ENCODE measurements at regions not wholly inside any gene's neighbourhood (a gene's known extent, or its start where the extent isn't known, plus 50 kb on each side); places are given as distances from the start of the nearest gene placed in this dataset.

DNA sequence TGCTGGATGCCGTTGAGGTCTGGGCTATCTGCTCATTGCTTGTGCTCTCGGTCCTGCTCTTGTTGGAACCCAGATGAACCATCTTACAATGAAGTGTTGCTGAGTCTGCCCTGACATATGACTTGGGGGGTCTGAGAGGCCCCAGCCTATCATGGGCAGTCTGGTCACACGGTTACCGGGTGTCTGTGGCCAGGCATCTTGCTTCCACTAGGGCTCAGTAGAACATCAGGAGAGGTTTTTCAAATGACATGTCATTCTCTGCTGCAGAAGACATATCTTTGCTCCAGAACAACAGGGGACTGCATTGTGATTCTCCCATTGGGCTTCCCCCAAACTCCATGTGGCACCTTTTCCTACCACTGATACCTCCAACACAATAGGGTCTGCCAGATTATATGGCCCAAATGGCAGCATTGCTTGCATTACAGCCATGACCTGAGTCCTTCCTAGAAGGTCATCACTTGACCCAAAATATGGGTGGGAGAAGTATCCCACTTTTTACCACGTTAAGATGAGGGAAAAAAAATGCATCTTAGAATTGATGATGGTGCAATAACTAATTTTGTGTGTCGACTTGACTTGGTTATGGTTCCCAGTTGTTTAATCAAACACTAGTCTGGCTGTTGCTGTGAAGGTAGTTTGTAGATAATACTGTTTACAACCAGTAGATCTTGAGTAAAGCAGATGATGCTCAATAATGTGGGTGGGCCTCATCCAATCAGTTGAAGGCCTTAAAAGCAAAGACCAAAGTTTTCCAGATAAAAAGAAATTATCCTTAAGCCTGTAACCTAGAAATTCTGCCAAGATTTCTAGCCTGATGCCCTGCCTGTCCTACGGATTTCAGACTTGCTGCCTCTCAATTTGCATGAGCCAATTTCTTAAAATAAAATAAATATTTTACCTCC lies 241.0 kb downstream of the QKI start:
- DNase-seq (ENCODE audit: low read depth): no peak

DNA sequence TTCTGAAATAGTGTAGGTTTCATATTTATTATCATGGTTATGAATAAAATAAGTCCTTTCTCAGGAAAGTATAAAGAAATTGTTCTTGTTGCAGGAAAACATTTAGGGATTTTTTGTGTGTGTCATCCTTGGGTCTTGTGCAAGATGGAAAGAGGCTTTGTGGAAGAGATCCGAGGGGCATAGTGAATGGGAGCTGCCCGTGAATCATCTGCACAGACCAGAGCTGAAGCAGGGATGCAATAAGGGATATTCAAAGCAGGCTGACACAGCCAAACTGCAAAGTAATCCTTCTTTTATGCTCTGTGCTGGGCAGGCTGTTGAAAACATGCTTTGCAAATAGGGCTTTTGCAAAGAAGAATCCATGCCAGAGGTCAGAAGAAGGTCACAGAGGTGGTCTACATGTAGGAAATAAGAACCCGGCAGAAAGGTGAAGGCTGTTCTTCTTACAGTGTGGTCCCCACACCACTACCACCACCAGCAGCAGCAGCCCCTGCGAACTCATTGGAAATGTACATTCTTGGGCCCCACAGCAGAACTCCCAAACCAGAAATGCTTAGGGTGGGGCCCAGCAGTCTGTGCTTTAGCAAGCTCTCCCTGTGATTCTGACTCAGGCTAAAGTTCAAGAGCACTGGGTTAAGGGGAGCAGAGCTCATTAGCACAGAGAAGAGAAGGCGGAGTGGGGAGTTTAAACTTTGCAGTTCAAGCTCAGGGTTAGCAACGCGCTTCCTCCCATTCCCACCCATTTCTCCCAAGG lies 237.6 kb downstream of the QKI start:
- DNase-seq (ENCODE audit: low read depth): no peak

DNA sequence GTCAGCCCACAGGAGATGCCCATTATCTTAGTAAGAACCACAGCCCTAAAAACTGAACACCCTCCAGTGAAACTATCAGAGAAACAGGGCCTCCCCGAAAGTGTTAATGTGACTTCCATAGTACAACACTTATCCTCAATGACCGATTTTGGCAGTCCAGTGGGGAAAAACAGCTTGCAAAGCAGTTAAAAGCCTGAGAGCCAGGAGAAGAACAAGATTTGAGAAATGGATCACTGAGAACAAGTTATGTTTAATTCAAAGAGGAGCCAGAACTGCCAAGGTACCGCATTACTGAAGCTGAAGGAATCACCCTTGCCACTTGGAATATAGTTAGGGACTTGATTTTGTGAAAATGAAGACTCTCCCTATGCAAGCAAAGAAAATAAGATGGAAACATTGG lies 236.9 kb downstream of the QKI start:
- no peak for DNase-seq (ENCODE audit: low read depth)

DNA sequence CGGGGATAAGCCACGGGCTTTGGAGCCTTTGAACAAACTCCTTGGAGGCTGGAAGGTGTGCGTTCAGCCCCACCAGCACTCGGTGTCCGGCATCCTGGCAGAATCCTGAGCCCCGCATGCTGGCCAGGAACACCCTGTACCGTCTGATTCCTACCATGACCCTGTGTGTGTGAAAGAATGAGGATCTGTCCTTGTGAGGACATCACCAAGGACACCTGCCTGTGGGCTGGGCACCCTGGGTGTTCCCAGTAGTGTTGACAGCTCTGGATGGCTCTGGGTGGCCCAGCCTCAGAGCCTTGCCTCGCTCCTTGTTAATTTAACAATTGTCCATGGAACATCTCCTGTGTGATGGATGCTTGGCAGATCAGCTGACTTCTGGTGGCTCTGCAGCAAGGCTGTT lies 234.3 kb downstream of the QKI start:
- no peak for DNase-seq (ENCODE audit: low read depth)

DNA sequence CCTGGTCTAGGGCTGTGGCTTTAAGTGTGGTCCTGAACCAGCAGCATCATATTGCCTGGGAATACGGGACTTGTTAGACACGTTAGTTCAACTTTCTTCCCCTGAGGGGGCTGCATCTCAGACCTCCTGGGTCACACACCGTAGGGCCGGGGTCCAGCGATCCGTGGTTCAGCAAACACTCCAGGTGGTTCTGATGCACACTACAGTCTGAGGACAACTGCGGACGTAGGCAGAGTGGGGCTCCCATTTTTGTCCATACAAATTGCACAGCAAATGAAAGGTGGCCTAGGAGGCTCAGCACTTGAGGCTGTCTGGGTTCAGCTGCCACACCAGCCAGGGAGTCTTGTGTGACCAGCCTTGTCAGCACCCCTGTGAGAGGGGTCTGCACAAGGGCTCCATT lies 233.1 kb downstream of the QKI start:
- no peak for DNase-seq (ENCODE audit: low read depth)

DNA sequence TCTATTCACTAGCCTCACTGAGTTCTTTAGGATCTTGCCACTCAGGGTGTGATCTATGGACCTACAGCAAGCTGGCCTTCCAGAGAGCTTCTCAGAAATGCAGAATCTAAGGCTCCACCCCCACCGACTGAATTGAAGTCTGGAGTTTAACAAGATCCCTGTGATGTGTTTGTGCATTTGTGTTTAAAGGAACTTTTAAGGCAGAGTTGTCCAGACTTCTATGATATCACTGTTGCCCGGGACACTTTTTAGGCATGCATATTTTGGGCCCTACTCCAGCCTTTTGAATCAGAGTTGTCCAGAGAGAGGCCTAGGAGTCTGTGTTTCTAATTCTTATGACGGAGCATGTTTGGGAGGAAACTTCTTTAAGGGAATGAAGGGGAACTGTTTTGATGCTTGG lies 232.3 kb downstream of the QKI start:
- no peak for DNase-seq (ENCODE audit: low read depth)

DNA sequence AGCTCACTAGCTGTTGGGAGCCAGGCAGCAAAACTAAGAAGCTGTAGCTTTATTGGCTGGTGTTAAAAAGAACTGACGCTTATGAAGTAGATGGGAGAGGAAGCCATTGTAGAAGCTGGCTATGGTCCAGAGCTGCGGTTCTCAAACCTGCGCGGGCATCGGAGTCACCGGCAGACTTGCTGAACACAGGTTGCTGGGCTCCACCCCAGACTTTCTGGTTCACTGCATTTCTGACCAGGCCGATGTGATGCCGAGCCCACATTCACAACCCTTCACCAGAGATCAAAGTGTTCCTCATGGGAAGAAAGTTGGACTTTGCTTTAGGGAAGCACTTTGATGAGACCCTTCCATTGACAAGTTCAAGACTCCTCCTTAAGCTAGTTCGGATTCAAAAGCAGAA lies 231.6 kb downstream of the QKI start:
- no peak for DNase-seq (ENCODE audit: low read depth)

DNA sequence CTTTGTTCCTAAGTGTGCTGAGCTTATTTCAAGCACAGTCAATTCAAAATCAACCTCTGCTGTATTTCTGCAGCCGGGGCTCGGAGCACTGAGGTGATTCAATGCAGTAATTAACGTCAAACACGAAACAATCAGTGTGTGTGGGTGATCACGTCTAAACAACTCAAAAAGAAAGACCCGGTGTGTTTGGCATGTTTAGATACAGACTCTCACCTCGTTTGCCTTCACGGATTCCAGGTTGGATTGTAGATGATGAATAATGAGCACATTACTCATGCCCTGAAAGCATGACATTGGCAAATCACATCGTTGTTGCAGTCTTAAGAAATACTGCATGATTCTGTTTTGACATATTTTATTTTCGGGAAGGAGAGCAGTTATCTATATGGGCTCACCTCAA lies 231.0 kb downstream of the QKI start:
- DNase-seq (ENCODE audit: low read depth): no peak

DNA sequence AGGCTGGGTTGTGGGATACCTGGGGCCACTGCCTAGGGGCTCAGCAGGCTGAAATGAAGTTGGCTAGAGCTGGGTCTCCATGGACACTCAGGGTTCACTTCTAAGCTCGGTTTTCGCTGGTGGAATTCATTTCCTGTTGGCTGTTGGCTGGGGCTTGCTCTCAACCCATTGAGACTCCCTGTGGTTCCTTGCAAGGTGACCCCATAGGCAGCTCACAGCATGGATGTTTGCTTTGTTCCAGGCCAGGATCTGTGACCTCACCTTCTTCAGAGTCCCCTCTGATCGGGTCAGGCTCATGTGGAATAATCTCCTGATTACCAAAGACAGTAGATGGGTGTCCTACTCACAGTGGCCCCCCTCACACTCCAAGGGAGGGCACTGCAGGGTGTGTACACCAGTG lies 229.3 kb downstream of the QKI start:
- DNase-seq (ENCODE audit: low read depth): no peak

DNA sequence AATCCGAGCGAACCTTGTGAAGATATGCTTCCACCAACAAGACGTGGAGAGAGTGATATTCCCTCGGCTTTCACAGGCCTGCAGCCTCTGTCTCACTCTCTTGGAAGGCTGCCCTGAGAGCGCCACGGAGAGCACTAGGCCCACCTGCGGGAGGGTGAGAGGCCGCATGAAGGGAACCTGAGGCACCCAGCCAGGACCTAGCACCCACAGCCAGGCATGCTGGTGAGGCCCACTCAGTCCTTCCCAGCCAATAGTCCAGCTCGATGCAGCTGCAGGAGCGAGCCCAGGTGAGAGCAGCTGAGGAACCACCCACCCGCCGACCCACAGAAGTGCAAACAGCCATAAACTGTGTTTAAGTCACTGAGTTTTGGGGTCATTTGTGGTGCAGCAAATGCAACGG lies 227.2 kb downstream of the QKI start:
- DNase-seq (ENCODE audit: low read depth): no peak

DNA sequence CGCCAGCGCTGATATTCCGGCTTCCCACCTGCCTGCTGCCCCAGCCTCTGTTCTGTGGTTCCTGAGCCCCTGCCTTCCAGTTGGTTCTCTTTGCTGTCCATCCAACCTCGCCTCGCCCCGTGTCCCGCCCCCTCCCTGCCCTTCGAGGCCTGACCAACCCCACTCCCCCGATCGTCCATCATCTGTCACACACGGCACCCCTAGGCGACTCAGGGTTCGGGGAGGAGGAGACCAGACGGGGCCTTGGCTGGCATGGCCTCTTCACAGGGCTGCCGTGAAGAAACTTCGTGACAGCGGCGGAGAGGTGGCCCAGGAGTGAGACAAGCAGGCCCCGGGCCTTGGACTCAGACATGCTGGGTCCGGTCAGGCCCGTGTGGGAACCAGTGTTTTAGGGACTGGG lies 226.1 kb downstream of the QKI start:
- no peak for DNase-seq (ENCODE audit: low read depth)

DNA sequence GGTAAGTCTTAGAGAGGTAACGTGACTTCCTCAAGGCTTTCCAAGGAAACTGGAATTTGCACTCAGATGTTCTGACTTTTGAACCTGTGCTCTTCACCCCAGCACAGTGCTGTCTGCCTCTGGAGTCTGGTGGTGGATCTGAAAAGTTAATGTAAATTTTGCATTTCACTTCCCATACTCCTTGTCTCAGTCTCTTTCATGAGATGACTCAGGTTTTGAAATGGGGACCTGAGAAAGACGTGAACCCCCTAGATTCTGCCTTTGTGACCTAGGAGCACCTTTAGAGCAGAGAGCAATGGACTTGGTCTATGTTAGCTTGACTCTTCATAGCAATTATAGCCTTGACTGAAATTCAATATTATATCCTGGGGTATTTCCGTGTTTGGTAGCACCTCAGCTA lies 223.0 kb downstream of the QKI start:
- DNase-seq (ENCODE audit: low read depth): no peak

DNA sequence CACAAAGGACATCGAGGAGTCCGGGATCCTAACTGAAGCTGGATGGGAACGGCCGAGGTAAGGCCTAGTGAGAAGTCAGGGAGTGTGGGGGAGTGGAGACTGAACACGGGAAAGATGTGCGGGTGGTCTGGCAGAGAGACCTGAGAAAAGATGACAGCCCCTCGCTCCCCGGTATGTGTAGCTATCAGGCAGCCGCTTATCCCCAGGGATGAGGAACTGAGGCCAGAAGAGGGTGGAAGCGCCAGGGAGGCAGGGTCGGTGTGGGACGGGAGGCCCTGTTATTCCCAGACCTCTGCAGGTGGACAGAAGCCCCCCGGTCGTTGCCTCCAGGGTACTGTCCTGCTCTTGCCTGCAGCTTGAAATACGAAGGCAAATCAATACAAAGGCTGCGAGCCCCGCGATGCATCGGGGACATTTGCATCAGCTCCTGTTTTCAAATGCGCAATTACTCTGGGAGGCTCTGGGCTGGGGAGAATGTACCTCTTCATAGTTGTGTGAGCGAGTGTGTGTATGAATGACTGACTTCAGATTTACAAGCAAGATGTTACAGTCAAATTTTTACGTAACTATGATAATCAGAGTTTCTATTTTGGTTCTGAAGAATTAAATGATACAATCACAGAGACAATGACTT lies 221.3 kb downstream of the QKI start:
- no peak for DNase-seq (ENCODE audit: low read depth)

DNA sequence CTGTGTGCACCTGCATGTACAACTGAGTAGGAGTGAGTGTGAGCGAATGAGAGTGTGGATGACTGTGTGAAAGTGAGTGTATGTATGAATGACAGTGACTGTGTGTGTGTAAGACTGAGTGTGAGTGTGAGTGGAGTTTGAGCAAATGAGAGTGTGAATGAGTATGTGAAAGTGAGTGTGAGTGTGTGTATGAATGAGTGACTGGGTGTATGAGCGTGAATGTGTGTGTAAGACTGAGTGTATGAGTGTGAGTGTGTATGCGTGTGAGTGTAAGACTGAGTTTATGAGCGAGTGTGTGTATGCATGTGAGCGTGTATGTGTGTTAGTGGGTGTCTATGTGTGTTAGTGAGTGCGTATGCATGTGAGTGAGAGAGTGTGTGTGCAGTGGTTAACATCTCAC lies 220.8 kb downstream of the QKI start:
- no peak for DNase-seq (ENCODE audit: low read depth)

DNA sequence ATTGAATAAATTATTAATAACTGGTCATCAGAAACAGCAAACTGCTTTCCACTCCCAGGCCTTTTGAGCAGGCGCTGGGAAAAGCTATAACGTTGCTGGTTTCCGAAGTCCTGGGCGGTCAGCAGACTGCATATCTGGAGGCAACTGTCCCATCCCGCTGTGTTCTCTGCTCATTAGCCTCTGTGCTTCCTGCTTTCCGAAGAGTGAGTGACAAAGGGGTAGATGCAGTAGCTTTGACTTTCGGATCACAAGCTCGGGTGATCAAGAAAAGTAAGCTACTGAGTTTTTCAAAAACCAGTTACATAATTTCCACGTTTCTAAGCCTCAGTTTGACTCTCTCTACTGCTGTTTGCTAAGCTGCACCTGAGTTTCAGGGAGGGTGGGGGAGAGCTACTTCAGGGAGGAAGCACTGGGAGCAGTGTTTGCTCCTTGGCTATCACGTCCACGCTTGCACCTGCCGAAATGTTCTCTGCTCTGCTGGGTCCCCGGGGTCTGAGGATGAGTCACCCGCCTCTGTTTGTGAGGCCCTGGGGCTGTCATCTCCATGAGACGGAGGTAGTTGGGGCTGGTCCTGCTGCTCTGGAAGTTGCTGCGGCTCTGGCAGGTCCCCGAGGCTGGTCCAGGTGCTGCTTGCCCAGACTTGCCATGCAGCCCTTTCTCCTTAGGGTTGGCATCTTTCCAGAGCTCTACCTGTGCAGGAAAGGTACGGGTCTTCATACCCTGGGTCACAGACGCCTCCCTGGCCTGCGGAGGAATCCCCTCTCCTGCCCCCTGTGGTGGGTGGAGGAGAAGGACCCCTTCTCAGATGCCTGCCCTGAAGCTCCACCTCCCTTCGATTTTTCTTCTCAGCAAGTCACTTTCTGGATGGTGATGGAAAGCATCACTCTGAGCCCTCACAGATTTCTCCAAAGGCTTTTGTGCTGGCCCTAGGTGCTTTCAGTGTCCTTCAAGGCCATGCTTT lies 220.0 kb downstream of the QKI start:
- DNase-seq (ENCODE audit: low read depth): no peak

DNA sequence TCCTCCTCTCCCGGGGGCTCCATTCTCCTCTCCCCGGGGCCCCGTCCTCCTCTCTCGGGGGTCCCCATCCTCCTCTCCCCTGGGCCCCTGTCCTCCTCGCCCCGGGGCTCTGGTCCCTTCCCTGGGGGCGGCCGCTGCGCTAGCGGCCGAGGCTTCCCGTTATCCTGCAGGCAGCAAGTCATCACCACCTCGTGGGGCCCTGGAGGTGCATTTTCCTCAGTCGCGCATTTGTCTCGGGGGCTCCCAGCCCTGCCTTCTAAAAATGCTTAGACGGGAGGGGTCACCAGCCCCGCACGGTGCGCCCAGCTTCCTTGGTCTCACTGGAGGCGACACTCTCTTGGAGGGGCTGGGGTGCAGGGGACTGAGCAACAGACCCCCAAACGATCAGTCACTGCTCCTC lies 216.5 kb downstream of the QKI start:
- DNase-seq (ENCODE audit: low read depth): no peak

DNA sequence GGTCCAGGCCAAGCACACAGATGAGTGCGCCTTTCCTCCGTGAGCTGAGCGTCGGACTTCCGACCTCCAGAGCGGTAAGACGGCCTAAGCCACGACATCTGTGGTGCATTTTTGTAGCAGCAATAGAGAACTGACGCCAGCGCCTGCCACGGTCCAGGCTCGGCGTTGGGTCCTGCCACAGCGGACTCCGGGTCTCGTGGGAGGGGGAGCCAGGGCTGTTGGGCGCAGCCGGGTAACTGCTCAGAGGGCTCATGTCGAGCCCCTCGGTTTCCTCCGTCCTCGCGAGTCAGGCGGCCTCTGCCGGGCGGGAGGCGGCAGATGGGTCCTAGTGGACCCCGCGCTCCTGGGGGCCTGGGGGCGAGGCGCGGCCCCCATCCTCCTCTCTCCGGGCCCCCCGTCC lies 216.1 kb downstream of the QKI start:
- no peak for DNase-seq (ENCODE audit: low read depth)

DNA sequence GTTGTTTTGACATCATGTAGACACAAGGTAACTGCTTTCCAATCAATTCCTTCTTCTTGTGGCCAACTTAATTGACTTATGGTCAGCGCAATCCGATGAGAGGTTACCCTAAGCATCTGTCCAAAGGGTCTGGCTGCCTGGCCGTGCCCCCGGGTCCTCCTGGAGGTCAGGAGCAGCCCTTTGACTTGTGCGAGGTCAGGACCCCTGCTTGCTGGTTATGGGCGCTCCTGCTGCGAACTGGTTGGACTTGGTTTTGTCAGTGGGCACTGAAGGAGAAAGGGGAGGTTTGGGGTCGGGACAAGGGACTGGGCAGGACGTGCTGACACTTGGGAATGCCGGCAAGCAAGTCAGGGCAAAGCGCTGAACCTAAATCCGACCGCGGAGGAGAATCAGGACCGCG lies 215.6 kb downstream of the QKI start:
- no peak for DNase-seq (ENCODE audit: low read depth)

Data from GM04503 (cell line).